ENCODE measurements at regions not wholly inside any gene's neighbourhood (a gene's known extent, or its start where the extent isn't known, plus 50 kb on each side); places are given as distances from the start of the nearest gene placed in this dataset.
"Not testable (repeated sequence)": the region's sequence is repeated elsewhere in the genome, so short reads cannot be mapped to it uniquely, and the experiment has no call there.

DNA sequence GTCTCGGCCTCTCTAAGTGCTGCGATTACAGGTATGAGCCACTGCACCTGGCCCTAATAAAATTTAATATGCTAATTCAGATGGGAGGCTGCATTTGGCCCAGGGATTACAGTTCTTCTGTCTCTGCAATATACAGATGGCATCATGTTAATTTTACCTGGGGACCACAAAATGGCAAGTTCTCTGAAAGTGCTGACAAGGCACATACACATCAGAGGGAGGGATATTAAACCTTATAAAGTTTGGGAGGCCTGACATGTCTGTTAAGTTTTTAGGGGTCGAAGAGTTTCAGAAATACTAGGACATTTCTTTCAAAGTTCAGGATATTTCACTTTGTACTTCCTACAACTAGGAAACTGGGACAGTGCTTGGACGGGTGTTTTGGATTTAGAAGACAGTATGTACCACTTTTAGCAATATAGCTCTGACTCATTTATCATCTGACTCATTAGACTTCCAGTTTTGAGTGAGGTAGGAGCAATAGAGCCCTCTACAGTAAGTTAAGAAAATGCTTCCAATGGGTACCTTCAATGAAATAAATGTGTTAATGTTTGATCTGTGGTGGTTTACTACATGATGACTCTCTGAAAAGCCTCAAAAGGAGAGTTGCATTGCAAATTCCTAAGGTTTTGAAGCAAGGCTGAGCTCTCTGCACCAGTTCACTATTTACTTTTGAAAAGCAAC lies 981.0 kb upstream of the HS3ST1 start:
- in situ Hi-C loops (cut with HindIII; ENCODE audit: low sequenced_read_pairs) = no loop called here

DNA sequence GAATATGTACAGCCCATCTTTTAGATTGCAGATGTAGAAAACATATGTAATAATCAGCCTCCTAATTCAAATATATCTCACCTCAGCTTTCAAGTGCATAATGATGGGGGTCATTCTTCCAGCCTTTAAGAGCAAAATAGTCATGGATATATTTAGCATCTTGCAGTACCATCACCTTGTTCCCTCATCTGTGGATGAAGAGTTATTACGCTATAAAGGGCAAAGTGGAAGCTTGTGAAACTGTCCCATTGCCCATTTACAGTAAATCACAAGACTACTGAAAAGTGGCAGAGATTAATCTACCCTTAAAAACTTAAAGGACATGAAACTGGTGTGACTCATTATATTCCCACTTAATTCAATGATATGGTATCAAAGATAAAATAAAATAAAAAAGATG lies 979.7 kb upstream of the HS3ST1 start:
- in situ Hi-C loops (cut with HindIII; ENCODE audit: low sequenced_read_pairs) = no loop called here

DNA sequence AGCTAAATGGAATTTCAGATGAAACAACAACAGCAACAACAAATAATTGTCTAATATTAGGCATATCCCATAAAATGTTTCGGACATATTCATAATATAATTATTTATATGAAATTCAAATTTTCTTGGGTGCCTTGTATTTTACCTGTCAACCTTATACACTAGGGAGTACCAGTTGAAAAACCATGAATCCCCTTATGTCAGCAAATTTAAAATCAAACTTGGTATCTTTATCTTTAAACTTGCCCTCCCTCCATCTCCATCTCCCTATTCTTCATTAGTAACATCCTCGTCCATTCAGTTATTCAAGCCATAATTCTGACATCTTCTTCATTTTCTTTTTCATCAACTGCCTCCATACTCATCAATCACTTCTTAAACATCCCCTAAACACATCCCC lies 974.5 kb upstream of the HS3ST1 start:
- in situ Hi-C loops (cut with HindIII; ENCODE audit: low sequenced_read_pairs) = no loop called here

DNA sequence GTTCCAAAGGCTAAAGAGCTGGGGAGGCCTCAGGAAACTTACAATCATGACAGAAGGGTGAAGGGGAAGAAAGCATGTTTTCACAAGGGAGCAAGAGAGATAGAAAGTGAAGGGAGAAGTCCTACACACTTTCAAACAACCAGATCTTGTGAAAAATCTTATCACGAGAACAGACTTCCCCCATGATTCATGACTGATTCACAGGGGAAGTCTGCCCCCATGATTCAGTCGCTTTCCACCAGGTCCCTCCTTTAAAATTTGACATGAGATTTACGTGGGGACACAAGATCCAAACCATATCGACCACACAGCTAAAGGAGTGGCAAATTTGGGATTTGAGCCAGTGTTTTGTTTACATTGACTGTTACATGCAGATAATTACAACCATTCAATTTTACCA lies 971.1 kb upstream of the HS3ST1 start:
- in situ Hi-C loops (cut with HindIII; ENCODE audit: low sequenced_read_pairs) = no loop called here

DNA sequence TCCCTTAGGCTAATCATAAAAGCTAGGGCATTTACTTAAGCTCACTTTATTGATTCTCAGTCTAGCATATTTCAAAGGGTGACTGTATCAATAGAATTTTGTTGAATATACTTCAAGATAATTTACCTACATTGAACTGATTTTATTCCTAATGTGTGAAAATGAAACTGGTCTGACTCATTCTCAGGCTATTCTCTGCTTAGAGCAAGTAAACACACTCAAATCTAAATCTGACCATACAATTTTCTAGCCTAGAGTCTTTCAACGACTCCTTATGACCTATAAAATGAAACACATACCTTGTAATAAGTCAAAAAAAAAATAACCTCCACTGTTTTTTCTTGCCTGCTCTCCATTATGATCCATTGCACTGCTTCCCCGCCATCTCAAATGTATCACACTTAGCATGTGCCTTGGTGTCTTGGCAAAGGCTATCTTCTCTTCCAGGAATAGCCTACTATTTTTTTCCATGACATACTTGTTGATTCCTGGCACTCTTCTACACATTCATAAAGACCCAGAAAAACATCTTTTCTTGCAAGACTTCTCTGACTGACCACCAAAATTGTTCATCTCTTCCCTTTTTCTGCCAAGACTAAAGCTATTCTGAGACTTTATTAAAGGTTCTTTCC lies 965.1 kb upstream of the HS3ST1 start:
- in situ Hi-C loops (cut with HindIII; ENCODE audit: low sequenced_read_pairs) = no loop called here

DNA sequence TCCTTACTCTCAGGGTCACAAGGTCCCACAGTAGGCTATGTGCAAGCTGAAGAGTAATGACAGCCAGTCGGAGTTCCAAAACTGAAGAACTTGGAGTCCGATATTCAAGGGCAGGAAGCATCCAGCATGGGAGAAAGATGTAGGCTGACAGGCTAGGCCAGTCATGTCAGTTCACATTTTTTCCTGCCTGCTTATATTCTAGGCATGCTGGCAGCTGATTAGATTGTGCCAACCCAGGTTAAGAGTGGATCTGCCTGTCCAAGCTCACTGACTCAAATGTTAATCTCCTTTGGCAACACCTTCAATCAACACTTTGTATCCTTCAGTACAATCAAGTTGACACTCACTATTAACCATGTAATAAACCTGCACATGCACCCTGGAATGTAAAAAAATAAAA lies 960.9 kb upstream of the HS3ST1 start:
- in situ Hi-C loops (cut with HindIII; ENCODE audit: low sequenced_read_pairs) = no loop called here

DNA sequence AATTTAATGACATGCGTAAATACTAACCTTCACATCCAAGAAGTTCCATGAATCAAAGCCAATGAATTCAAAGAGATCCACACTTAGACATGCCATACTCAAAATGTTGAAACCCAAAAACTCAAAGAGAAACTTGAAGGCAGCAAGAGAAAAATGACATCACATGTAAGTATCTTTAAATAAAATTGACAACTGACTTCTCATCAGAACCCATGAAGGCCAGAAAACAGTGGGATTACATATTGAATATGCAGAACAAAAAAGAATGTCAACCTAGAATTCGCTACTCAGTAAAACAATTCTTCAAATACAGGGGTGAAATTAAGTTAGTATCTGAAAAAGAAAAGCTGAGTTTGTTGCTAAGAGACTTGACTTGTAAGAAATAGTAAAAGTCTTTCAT lies 953.9 kb upstream of the HS3ST1 start:
- in situ Hi-C loops (cut with HindIII; ENCODE audit: low sequenced_read_pairs) = no loop called here

DNA sequence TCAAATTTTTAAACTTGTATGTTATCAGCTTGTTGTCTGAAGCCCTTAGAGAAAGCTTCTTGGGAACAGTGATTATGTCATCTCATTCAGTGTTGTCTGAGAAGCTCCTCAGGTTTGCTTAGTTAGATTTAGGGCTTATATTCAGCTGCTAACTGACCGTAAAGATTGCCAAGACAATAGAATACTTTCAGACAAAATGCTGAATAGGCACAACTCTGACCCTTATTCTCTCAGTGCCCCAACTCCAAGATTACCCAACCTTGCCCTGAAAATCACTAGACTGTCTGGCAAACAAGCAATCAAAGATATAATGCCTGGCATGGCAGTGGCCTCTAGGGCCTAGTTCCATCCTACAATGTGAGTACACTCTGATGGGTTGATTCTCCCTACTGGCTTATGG lies 950.5 kb upstream of the HS3ST1 start:
- in situ Hi-C loops (cut with HindIII; ENCODE audit: low sequenced_read_pairs) = no loop called here

DNA sequence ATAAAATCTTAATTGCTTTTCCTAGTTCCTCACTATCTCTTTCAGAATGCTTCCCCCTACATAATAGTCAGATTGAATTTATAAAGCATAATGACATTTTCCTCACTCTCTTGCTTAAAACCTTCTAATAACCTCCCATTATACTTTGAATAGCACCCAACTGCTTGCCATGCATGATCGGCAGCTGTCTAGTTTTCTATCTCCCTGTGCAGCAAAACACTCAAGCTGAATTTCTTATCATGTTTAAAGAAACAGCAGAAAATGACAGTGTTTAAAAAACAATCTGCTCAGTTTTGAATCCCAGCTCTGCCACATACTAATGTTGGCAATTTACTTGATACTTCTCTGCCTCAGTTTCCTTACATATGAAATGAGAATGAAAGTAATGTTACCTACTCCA lies 947.1 kb upstream of the HS3ST1 start:
- in situ Hi-C loops (cut with HindIII; ENCODE audit: low sequenced_read_pairs) = no loop called here

DNA sequence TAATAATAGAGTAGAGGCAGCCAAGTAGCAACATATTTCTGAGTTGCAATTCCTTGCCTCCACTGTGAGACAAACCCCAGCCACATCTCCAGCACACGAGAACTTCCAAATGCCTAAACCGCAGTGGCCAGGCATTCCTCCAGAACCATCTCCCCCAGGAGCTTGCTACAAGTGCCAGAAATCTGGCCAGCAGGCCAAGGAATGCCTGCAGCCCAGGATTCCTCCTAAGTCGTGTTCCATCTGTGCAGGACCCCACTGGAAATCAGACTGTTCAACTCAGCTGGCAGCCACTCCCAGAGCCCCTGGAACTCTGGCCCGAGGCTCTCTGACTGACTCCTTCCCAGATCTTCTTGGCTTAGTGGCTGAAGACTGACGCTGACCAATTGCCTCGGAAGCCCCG lies 937.2 kb upstream of the HS3ST1 start:
- in situ Hi-C loops (cut with HindIII; ENCODE audit: low sequenced_read_pairs) = not testable (repeated sequence)

DNA sequence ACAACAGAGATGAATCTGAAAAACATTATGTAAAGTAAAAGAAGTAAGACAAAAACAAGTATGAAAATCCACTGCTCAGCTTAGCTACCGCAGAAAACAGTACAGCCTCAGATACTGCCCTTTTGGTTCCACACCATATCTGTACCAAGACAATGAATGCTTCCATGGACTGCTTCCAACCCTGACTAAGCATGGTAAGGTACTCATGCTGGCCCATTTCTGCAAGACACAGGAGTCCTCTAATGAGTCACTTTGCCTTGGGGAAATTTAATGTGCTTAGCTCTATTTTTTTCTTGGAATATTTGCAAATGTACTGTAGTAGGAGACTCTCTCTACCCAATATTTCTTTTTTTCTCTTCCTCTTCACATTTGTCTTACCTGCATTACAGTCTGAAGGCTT lies 931.7 kb upstream of the HS3ST1 start:
- in situ Hi-C loops (cut with HindIII; ENCODE audit: low sequenced_read_pairs) = no loop called here

DNA sequence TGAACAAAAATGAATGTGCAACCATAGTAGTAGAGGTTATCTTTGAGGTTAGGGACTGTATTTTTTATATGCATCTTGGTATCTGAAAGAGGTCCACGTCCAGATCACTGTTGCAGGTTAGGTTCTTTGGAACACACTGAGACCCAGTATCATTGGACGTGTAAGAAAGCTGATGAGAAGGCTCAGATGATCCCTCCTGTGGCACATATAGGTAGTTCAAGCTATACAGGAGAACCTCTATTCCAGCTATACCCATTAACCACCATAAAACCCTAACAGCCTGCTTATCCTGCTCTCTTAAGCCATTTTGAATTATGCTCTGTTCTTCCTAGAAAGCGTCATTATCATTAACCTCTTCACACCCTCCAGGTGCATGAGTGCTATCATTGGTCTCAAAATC lies 930.7 kb upstream of the HS3ST1 start:
- in situ Hi-C loops (cut with HindIII; ENCODE audit: low sequenced_read_pairs) = loop anchor here (10.0 kb wide), 1 partner anchor 75 kb away; no protein-coding TSS in a partner anchor

DNA sequence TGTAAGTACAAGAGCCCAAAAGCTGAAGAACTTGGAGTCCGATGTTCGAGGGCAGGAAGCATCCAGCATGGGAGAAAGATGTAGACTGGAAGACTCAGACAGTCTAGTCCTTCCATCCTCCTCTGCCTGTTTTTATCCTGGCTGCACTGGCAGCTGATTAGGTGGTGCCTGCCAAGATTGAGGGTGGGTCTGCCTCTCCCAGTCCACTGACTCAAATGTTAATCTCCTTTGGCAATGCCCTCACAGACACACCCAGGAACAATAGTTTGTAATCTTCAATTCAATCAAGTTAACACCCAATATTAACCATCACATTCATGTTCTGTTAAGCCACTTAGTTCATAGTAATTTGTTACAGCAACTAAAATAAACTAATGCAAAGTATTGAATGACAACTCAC lies 904.4 kb upstream of the HS3ST1 start:
- in situ Hi-C loops (cut with HindIII; ENCODE audit: low sequenced_read_pairs) = not testable (repeated sequence)

DNA sequence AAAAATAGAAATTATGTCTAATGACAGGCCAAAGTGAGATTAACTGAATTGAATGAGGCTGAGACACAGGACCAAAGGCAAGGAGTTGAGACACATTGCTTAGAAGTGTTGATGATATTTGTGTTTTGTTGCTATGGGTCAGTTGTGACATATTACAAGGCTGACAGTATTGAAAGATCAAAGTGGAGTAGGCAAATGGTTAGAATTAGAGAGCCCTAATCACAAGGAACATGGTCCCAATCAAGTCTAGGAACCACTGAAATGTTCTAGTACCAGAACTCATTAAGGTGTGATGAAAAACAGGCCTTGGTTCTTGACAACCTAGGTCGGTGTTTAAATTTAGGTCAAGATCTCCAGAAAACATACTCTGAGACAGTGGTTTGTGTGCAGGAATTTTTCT lies 896.3 kb upstream of the HS3ST1 start:
- in situ Hi-C loops (cut with HindIII; ENCODE audit: low sequenced_read_pairs) = no loop called here

DNA sequence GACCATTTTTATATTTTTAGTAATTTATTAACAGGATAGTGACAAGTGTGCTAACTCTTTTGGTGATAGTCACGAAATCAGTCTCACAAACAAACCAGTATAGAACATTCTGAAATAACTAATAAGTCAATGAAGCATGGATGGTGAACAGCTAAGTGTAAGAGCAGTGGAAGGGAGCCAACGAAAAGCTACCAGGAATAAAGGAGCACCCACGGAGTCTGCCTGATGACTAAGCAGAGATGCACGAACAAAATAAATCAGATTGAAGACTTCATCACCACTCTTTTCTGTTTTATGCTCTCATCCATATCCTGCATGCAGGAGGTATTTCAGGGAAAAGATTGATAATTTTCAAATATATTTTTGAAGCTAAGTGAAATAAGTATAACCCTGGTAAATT lies 891.1 kb upstream of the HS3ST1 start:
- in situ Hi-C loops (cut with HindIII; ENCODE audit: low sequenced_read_pairs) = no loop called here

DNA sequence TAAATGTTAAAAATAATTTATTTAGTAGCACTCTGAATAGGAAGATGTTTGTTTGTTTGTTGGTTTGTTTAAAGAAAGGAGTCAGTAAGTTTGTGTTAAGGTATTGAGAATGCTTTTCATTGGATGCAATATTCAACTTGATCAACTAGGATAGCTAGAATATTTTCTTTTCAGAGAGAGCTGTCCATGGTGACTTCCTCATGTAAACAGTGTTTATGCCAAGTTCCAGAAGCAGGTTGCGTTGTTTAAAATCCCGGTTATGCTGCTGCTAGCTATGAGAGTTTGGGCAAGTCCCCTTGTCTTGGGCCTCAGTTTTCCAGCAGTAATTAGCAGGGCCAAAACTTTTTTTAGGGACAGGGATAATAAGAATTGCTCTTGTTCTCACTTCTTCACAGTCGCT lies 876.2 kb upstream of the HS3ST1 start:
- in situ Hi-C loops (cut with HindIII; ENCODE audit: low sequenced_read_pairs) = no loop called here

DNA sequence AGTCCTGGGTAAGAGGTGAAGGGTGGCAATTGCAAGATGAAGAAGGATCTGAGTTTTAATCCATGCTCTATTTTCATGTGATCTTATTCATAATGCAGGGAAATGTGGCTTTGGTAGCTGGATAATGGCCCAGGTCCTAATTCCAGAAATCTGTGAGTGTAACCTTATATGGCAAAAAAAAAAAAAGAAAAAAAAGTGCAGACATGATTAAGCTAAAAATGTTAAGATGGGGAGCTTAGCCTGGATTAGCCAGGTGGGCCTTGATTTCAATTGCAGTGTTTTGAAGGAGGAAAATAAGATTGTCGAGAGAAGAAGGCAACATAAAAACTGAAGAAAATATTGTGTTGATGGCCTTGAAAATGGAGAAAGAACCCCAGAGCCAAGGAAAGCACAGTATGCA lies 867.7 kb upstream of the HS3ST1 start:
- in situ Hi-C loops (cut with HindIII; ENCODE audit: low sequenced_read_pairs) = no loop called here

DNA sequence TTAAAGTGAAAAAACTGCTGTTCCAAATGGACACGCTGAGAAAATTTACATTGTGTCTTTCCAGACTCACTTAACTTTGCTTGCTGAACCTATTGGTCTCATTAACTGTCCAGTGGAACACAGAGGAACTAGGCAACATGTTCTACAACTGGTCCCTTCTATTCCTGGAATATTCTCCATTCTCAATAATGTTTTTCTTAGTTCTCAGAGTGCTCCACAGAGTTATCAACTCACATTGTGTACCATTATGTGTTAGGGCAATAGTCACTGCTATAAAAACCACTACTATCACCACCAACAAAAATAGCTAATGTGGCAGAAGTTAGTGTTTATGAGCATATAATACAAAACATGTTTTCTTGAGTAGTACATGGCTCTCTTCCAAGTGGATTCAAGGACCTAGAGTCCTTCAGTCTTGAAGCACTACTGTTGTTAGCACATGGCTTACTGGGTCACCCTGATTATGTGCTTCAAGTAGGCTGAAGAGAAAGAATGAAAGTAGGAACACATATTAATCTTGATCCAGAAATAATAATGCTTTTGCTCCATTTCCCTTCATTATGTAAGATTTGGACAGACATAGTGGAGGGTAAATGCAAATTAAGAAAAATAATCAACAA lies 865.3 kb upstream of the HS3ST1 start:
- in situ Hi-C loops (cut with HindIII; ENCODE audit: low sequenced_read_pairs) = no loop called here

DNA sequence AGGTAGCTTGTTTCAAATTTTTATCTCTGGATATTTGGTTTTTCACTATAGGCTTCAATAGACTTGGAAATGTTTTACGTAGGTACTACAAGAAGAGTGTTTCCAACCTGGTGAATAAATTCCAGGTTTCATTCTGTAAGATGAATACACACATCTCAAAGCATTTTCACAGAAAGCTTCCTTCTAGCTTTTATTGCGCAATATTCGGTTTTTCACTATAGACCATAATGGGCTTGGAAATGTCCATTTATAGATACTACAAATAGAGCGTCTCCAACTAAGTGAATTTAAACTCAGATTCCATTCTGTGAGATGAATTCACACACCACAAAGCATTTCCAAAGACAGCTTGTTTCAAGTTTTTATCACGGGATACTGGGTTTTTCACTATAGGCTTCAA lies 857.7 kb upstream of the HS3ST1 start:
- in situ Hi-C loops (cut with HindIII; ENCODE audit: low sequenced_read_pairs) = loop anchor here (10.0 kb wide), 1 partner anchor 68 kb away; no protein-coding TSS in a partner anchor

DNA sequence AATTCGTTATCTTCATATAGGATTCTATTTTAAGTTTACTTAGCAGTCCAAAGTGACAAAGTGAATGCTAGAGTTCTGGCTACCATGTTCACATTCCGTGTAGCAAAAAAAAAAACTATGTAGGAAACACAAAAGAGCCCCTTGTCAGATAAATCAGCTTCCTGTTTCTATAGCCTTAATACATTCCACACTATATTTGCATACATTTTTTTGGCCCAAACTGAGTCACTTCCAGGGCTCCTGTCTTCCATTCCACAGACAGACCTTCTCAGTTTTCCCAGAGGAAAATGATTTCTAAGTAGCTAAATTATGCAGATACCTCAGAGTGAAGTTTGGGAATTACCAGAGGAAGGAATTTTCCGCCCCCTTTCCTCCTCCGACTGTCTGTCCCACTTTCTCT lies 841.9 kb upstream of the HS3ST1 start:
- in situ Hi-C loops (cut with HindIII; ENCODE audit: low sequenced_read_pairs) = no loop called here

DNA sequence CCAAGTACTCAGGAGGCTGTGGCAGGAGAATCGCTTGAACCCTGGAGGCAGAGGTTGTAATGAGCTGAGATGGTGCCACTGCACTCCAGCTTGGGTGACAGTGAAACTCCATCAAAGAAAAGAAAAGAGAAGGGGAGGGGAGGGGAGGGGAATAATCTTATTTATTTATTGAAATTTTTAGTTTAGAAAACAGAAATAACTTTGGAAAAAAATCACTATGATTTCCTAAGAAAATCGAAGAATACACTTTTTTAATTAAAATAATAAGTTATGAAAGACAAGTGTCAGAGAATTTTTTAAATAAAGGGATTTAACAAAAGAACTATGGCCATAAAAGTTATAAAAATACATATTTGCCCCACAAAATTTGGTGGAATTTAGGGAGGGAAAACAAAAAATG lies 836.9 kb upstream of the HS3ST1 start:
- in situ Hi-C loops (cut with HindIII; ENCODE audit: low sequenced_read_pairs) = no loop called here

DNA sequence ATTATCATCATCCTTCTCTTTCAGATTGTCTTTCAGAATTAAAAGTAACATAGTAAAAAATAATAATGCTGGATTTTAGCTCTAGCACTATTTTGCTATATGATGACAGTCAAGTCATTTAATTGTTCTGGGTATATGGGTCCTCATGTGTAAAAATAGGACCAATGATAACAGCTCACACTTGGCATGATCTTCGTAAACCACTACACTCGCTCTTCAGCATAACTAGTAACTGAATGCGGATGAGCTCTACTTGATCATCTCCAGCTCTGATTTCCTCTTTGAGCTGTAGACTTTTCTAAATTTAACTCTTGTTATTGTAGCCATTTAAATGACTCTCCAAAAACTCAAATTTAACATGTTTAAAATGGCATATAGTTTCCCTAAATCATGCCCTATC lies 831.8 kb upstream of the HS3ST1 start:
- in situ Hi-C loops (cut with HindIII; ENCODE audit: low sequenced_read_pairs) = no loop called here
